VCaP (cell line): ENCODE measurements at regions not wholly inside any gene's neighbourhood (a gene's known extent, or its start where the extent isn't known, plus 50 kb on each side); places are given as distances from the start of the nearest gene placed in this dataset.

Source experiments
- H3K27ac ChIP-seq: fragments of 450-650 bp; 2 replicates; pipeline ENCODE4 v1.5.1; 2017
- CTCF ChIP-seq: fragments of 450-650 bp; conservative IDR thresholded peaks from 2 replicates; pipeline ENCODE4 v1.5.1; 2017; ENCODE audit warnings: mild to moderate bottlenecking, moderate library complexity

- no peak for TF ChIP-seq CTCF
- no peak overlapping the region for H3K27ac ChIP-seq
Measured at GRCh38 chr1:218872928-218873327, 300.8 kb upstream of the LYPLAL1 start.

DNA sequence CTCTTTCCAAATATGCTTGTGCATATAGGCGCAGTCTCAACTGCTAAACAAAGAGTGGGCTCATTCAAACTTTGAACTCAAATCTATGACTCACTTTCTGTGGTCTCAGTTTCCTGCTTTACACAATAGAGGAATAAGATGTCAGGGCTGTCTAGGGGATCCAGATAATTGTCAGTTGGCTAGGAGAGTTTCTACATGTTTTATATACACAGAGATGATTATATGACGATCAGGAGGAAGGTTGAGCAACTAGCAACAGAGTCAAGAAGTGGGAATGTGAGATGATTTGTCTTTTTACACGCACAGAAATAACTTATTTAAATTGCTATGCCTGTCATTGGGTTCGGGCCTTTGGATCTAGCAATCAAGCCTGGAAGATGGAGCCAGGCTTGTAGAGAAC, 299.4 kb upstream of the LYPLAL1 start:
- TF ChIP-seq CTCF, result no peak

DNA sequence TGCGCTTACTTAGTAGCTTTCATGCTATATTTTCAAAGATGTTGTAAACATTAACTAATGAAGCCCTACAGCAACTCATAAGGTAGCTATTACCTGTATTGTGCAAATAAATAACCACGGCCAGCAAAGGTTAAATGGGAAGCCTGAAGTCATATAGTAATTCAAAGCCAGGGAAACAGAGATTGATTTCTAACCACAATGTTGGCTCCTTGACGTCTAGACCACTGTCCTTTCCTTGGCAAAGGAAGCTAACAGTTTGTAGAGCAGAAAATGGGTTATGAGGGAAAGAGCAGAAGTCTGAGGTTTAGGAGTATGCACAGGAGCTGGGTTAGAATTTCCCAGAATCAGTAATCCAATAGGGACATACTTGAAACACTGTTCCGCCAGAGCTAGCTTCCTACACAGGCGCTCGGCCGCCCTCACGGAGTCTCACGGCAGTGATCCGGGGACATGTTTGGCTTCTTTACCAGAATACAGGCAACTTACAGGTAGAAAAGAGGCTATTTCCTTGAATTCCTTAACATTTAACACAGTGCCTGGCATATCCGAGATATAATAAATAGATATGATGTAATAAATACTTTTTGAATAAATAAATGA, 298.8 kb upstream of the LYPLAL1 start:
- TF ChIP-seq CTCF, result no peak
- H3K27ac ChIP-seq, result no peak overlapping the region

More for the DNA sequence above, 299.4 kb upstream of the LYPLAL1 start:
- H3K27ac ChIP-seq, result no peak overlapping the region

DNA sequence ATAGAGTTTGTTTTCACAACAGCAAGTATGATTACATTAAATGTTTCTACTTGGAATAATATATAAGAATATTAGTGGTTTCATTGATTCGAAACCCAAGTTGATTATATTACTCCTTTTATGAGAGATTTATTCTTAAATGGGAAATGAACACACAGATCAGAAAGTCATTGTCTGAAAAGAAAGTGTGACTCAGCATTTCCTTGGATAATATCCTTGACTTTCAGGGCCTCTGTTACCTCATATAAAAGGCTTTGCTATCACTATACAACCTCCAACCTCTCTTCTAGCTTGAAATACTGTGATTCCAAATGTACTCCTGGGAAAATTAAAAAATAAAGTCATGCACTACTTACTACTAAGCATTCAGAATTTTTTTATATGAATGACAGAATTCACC, 295.3 kb upstream of the LYPLAL1 start:
- no peak for TF ChIP-seq CTCF

GRCh38 chr1:218880484-218881060, 293.1 kb upstream of the LYPLAL1 start:
- TF ChIP-seq CTCF, result no peak
- no peak overlapping the region for H3K27ac ChIP-seq

More for the DNA sequence above, 295.3 kb upstream of the LYPLAL1 start:
- no peak overlapping the region for H3K27ac ChIP-seq

- TF ChIP-seq CTCF, result no peak
- no peak overlapping the region for H3K27ac ChIP-seq
Measured at GRCh38 chr1:218882454-218882853, 291.2 kb upstream of the LYPLAL1 start.

GRCh38 chr1:218886101-218886871, 287.4 kb upstream of the LYPLAL1 start:
- no peak for TF ChIP-seq CTCF
- no peak overlapping the region for H3K27ac ChIP-seq
